ES-I3 (cell line): ENCODE measurements at regions not wholly inside any gene's neighbourhood (a gene's known extent, or its start where the extent isn't known, plus 50 kb on each side); places are given as distances from the start of the nearest gene placed in this dataset.

Source experiments
- H3K36me3 ChIP-seq: 2 replicates; pipeline ENCODE4 v1.6.1; 2013; ENCODE audit warnings: mild to moderate bottlenecking, low read length, control low read depth, moderate library complexity; ENCODE audit not compliant: insufficient read depth
- H3K4me1 ChIP-seq: 2 replicates; pipeline ENCODE4 v1.6.1; 2013; ENCODE audit warnings: mild to moderate bottlenecking, control low read depth, low read length; ENCODE audit not compliant: insufficient read depth
- H3K9ac ChIP-seq: 2 replicates; pipeline ENCODE4 v1.6.1; 2013; ENCODE audit warnings: low read depth, mild to moderate bottlenecking, low read length, moderate library complexity
- H3K9me3 ChIP-seq: 2 replicates; pipeline ENCODE4 v1.6.1; 2013; ENCODE audit warnings: mild to moderate bottlenecking, low read length, moderate library complexity; ENCODE audit not compliant: control insufficient read depth, insufficient read depth

- Histone ChIP-seq H3K4me1 (0 out of 2 replicates have a peak, but pooled peaks cover 7% of the 10 kb centered on the region), H3K9ac (no peak overlapping the region), H3K36me3 (no peaks in the 10 kb centered on the region), H3K9me3 (no peaks in the 10 kb centered on the region)
Observed at GRCh38 chr2:207283356-207283755, 117.6 kb upstream of the KLF7 start.

GRCh38 chr2:207284556-207285472 lies 119.1 kb upstream of the KLF7 start:
- Histone ChIP-seq H3K9me3 (no peaks in the 10 kb centered on the region), H3K36me3 (no peaks in the 10 kb centered on the region), H3K4me1 (peaks cover 20% of the 10 kb centered on the region), H3K9ac (no peak overlapping the region)

GRCh38 chr2:207285473-207285815 lies 119.7 kb upstream of the KLF7 start:
- Histone ChIP-seq H3K36me3 (no peaks in the 10 kb centered on the region), H3K9ac (no peak overlapping the region), H3K9me3 (no peaks in the 10 kb centered on the region), H3K4me1 (peaks cover 20% of the 10 kb centered on the region)

GRCh38 chr2:207286106-207286505 lies 120.4 kb upstream of the KLF7 start:
- H3K9ac ChIP-seq = no peak overlapping the region
- H3K9me3 ChIP-seq = no peaks in the 10 kb centered on the region
- peaks cover 20% of the 10 kb centered on the region for H3K4me1 ChIP-seq
- H3K36me3 ChIP-seq = no peaks in the 10 kb centered on the region

- H3K4me1 ChIP-seq = peaks cover 20% of the 10 kb centered on the region
- H3K9ac ChIP-seq = no peak overlapping the region
- H3K36me3 ChIP-seq = no peaks in the 10 kb centered on the region
Observed at GRCh38 chr2:207288628-207289027, 122.9 kb upstream of the KLF7 start.

GRCh38 chr2:207289295-207290018 lies 123.7 kb upstream of the KLF7 start:
- Histone ChIP-seq H3K9me3 (no peaks in the 10 kb centered on the region), H3K4me1 (peaks cover 20% of the 10 kb centered on the region), H3K36me3 (no peaks in the 10 kb centered on the region), H3K9ac (no peak overlapping the region)

More at GRCh38 chr2:207288628-207289027, 122.9 kb upstream of the KLF7 start:
- no peaks in the 10 kb centered on the region for H3K9me3 ChIP-seq

GRCh38 chr2:207290833-207291624 lies 125.3 kb upstream of the KLF7 start:
- Histone ChIP-seq H3K36me3 (no peaks in the 10 kb centered on the region), H3K9ac (no peak overlapping the region), H3K4me1 (peaks cover 13% of the 10 kb centered on the region), H3K9me3 (peaks cover 2% of the 10 kb centered on the region; the same call in 1 of the 2 replicates)

- H3K9me3 ChIP-seq = peaks cover 2% of the 10 kb centered on the region; the same call in 1 of the 2 replicates
- no peaks in the 10 kb centered on the region for H3K36me3 ChIP-seq
- peaks cover 18% of the 10 kb centered on the region for H3K4me1 ChIP-seq
- H3K9ac ChIP-seq = no peak overlapping the region
Observed at GRCh38 chr2:207291625-207292252, 126.0 kb upstream of the KLF7 start.

GRCh38 chr2:207296265-207296948 lies 130.7 kb upstream of the KLF7 start:
- Histone ChIP-seq H3K36me3 (no peaks in the 10 kb centered on the region), H3K4me1 (peaks cover 28% of the 10 kb centered on the region), H3K9ac (no peak overlapping the region), H3K9me3 (peaks cover 2% of the 10 kb centered on the region)

- no peaks in the 10 kb centered on the region; the same call in 1 of the 2 replicates for H3K9me3 ChIP-seq
- H3K4me1 ChIP-seq = peaks cover 28% of the 10 kb centered on the region
- no peak overlapping the region for H3K9ac ChIP-seq
- H3K36me3 ChIP-seq = no peaks in the 10 kb centered on the region
Observed at GRCh38 chr2:207300817-207301216, 135.1 kb upstream of the KLF7 start.

GRCh38 chr2:207304761-207305160 lies 139.0 kb upstream of the KLF7 start:
- Histone ChIP-seq H3K36me3 (no peaks in the 10 kb centered on the region), H3K4me1 (no peaks in the 10 kb centered on the region), H3K9ac (no peak overlapping the region), H3K9me3 (no peaks in the 10 kb centered on the region; the same call in 1 of the 2 replicates)

- Histone ChIP-seq H3K4me1 (peaks cover 11% of the 10 kb centered on the region), H3K9me3 (no peaks in the 10 kb centered on the region), H3K36me3 (no peaks in the 10 kb centered on the region), H3K9ac (no peak overlapping the region)
Observed at GRCh38 chr2:207308519-207309224, 142.9 kb upstream of the KLF7 start.
